Amniotic epithelial cell (primary cell): ENCODE measurements at regions not wholly inside any gene's neighbourhood (a gene's known extent, or its start where the extent isn't known, plus 50 kb on each side); places are given as distances from the start of the nearest gene placed in this dataset.

ENCODE experiments used
- DNase-seq: peaks from one replicate; pipeline ENCODE4 v3.0.0-alpha.2; 2010; ENCODE audit warnings: low read depth

GRCh38 chr14:101405171-101405883 lies 156.0 kb upstream of the DIO3 start:
- peak; percentile 51 for DNase-seq

- no peak for DNase-seq
Measured at GRCh38 chr14:101406921-101407320, 154.4 kb upstream of the DIO3 start.

- no peak for DNase-seq
Measured at GRCh38 chr14:101407328-101407727, 154.0 kb upstream of the DIO3 start.

GRCh38 chr14:101408077-101408831 lies 153.0 kb upstream of the DIO3 start:
- peak; percentile 56 for DNase-seq

- no peak for DNase-seq
Measured at GRCh38 chr14:101409006-101409543, 152.2 kb upstream of the DIO3 start.

GRCh38 chr14:101410126-101410525 lies 151.2 kb upstream of the DIO3 start:
- DNase-seq = no peak

- no peak for DNase-seq
Measured at GRCh38 chr14:101411151-101411550, 150.1 kb upstream of the DIO3 start.

GRCh38 chr14:101411779-101412178 lies 149.5 kb upstream of the DIO3 start:
- no peak for DNase-seq

- DNase-seq = no peak
Measured at GRCh38 chr14:101412739-101413138, 148.6 kb upstream of the DIO3 start.

- DNase-seq = no peak
Measured at GRCh38 chr14:101417434-101417833, 143.9 kb upstream of the DIO3 start.

GRCh38 chr14:101418601-101419000 lies 142.7 kb upstream of the DIO3 start:
- DNase-seq = no peak

- DNase-seq = peak; percentile 77
Measured at GRCh38 chr14:101426466-101426865, 134.8 kb upstream of the DIO3 start.

GRCh38 chr14:101428409-101428808 lies 132.9 kb upstream of the DIO3 start:
- no peak for DNase-seq

- DNase-seq = no peak
Measured at GRCh38 chr14:101435546-101435945, 125.7 kb upstream of the DIO3 start.

GRCh38 chr14:101439023-101439422 lies 122.3 kb upstream of the DIO3 start:
- no peak for DNase-seq

- DNase-seq = no peak
Measured at GRCh38 chr14:101440496-101440895, 120.8 kb upstream of the DIO3 start.

- DNase-seq = no peak
Measured at GRCh38 chr14:101441710-101442109, 119.6 kb upstream of the DIO3 start.

- peak; percentile 28 for DNase-seq
Measured at GRCh38 chr14:101442451-101442850, 118.8 kb upstream of the DIO3 start.

GRCh38 chr14:101444116-101444515 lies 117.2 kb upstream of the DIO3 start:
- peak; percentile 54 for DNase-seq

GRCh38 chr14:101445278-101445677 lies 116.0 kb upstream of the DIO3 start:
- no peak for DNase-seq

GRCh38 chr14:101446387-101446969 lies 114.8 kb upstream of the DIO3 start:
- no peak for DNase-seq

GRCh38 chr14:101449114-101449513 lies 112.2 kb upstream of the DIO3 start:
- DNase-seq = no peak

GRCh38 chr14:101451166-101451565 lies 110.1 kb upstream of the DIO3 start:
- DNase-seq = no peak
